GM12874 (cell line): ENCODE measurements at regions not wholly inside any gene's neighbourhood (a gene's known extent, or its start where the extent isn't known, plus 50 kb on each side); places are given as distances from the start of the nearest gene placed in this dataset.

Source experiments
- CTCF ChIP-seq: IDR thresholded peaks from 2 replicates; pipeline ENCODE4 v1.5.1; 2011; ENCODE audit warnings: low read depth, mild to moderate bottlenecking, control low read depth, low read length, moderate library complexity; ENCODE audit not compliant: insufficient read depth

DNA sequence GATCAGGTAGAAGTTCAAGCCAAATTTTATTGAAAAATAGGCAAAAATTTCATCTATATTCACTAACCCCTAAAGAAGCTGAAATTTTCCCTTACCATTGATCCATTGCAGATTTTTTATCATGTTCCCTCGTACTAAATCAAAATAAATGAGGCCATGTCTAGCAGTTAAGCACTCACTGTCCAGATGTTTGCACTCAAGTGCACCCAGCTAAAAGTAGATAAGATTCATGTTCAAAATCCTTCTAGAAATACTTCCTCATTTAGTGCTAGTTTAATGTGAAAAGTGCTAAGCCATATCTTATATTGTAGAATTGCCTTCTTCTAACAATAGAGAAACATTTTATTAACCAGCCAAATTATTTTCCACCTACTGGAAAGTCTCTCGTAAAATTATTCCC, 164.7 kb upstream of the UBE2E2 start:
- no peak for TF ChIP-seq CTCF

DNA sequence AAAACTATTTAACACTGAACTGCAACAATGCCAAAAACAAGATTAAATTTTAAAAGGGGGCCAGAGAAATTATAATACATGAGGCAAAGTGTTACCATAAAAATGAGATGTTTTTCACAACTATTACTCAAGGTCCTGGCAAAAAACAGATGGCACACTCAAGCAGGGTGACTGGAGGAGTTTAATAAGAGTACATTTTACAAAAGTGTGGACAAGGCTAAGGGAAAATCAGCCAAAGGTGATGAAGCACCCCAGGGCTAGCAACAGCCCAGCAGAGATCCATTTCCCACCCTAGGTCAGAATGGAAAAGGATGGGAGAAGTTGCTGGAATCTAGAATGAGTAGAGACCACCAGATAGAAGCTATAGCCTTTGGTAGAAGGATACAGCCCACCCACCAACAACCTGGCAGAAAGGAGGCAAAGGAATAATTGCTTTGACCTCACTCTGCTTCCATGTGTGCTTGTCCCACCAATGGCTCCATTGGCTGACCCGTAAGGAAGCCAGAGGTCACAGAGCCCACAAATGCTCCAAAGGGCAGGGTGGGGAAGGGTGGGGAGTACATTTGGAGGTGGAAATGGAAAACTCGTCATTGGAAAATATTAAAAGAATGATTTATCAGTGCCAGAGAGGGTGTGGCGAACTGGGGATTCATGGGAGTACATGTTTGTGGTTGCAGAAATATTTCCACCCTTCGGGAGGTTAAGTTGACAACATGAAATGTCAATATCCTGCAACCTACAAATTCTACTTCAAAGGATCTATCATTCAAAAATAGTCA, 161.0 kb upstream of the UBE2E2 start:
- TF ChIP-seq CTCF, result no peak

DNA sequence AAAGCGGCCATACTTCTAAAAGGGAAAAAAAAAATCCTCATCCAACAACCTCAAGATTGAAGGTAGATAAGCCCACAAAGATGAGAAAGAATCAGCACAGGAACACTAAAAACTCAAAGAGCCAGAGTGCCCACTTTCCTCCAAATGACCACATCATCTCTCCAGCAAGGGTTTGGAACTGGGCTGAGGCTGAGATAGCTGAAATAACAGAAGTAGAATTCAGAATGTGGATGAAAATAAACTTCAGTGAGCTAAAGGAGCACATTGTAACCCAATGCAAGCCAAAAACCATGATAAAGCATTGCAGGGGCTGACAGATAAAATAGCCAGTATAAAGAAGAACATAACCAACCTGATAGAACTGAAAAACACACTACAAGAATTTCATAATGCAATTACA, 158.7 kb upstream of the UBE2E2 start:
- TF ChIP-seq CTCF, result no peak

GRCh38 chr3:23046536-23046935, 156.6 kb upstream of the UBE2E2 start:
- no peak for TF ChIP-seq CTCF

DNA sequence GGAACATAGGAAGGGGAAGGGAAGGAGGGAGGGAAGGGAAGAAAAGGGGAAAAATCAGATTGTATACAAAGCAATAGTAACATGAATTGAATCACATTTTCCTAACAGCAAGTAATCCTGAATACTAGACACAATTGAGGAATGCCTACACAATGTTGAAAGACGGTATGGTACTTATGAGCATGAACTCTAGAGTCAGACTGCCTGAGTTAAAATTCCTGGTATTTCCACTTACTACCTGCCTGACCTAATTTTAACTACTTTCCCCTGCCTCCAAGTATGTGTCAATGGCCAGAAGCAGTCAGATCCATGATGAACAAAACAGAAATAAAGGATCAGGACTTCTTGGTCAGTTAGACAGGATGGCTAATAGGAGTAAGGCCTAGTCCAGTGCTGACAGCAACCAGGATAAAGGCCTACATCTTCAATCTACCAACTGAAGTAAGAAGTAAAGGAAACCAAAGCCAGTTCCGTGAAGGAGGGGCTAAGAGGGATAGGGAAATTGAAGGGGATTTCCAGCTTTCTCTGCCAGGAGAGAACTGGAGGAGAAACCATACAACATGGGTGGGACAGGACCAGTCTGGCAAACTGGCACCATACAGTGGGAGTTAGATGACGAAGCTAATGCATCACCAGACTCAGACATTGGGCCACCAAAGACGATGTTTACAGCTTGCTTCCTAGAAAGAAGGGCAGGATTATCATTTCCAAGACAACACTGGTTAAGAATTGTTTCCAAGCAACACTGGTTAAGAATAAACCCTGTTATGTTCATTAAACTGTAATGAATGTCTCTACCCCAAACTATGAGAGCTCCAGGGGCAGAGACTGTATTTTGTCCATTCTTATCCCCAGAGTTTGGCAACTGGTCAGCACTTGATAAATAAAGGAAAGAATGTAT, 151.6 kb upstream of the UBE2E2 start:
- TF ChIP-seq CTCF, result no peak

- TF ChIP-seq CTCF, result no peak
Measured at GRCh38 chr3:23052208-23052607, 150.9 kb upstream of the UBE2E2 start.

DNA sequence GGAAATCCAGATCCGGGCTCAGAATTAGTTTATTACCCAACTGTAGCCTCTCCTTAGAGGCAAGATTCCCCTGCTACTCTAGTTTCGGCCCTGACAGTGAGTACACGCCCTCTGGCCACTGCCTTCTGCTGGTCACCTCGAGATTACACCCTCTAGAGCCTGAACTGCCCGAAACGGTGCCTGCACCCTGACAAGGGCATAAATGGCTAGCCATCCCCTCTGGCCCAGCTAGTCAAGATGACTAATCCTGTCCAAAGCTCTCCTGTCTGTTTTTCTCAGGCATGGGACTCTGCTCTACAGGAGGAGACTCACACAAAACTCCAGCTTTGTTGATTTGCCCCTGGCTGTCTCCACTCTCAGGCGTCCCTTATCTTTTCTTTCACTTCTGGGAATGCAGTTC, 150.5 kb upstream of the UBE2E2 start:
- no peak for TF ChIP-seq CTCF
